Adrenal gland (tissue), 9 donors: ENCODE measurements at regions not wholly inside any gene's neighbourhood (a gene's known extent, or its start where the extent isn't known, plus 50 kb on each side); places are given as distances from the start of the nearest gene placed in this dataset.

Source experiments
- DNase-seq, 7 donors: peaks; one replicate each; pipeline ENCODE4 v3.0.0-alpha.2; 2019 to 2020
- H3K27ac ChIP-seq, 5 donors: fragments of 200-600 bp; sonication (generic) in 4 of 5; 1 replicate in 3 of 5; 2 replicates in 2 of 5; pipeline versions ENCODE4 v1.5.1 to v1.8.0; 2016 to 2020; ENCODE audit warnings: mild to moderate bottlenecking in 1 of 5
- H3K27me3 ChIP-seq: fragments of 200-600 bp; 2 replicates; pipeline ENCODE4 v1.8.0; 2021
- H3K36me3 ChIP-seq, 2 donors: fragments of 200-600 bp; replicated peaks in 1 of 2; 1 replicate in 1 of 2; 2 replicates in 1 of 2; pipeline versions ENCODE4 v1.5.1 to v1.8.0; 2018 to 2022
- H3K4me1 ChIP-seq, 2 donors: fragments of 200-600 bp; replicated peaks in 1 of 2; 1 replicate in 1 of 2; 2 replicates in 1 of 2; pipeline versions ENCODE4 v1.5.1 to v1.8.0; 2018 to 2021
- H3K4me3 ChIP-seq, 4 donors: fragments of 200-600 bp; sonication (generic) in 3 of 4; one replicate each; pipeline ENCODE4 v1.5.1; 2016 to 2018
- H3K9me3 ChIP-seq, 3 donors: fragments of 200-600 bp; sonication (generic) in 1 of 3; replicated peaks in 1 of 3; 1 replicate in 2 of 3; 2 replicates in 1 of 3; pipeline versions ENCODE4 v1.5.1 to v1.8.0; 2016 to 2021
- POLR2A ChIP-seq, 2 donors: fragments of 450-650 bp; IDR thresholded peaks; one replicate each; pipeline ENCODE4 v1.6.1; 2017; ENCODE audit warnings: antibody characterized with exemption in 2 of 2, mild to moderate bottlenecking in 2 of 2, moderate library complexity in 1 of 2
- WGBS, 4 donors: extraction: QIAGEN DNeasy Blood & Tissue Kit in 2 of 4; methylation state at CpG; one replicate each; pipeline versions ENCODE4 v1.1.5 to v1.1.7; 2013 to 2017; 5-methylcytosine and 5-hydroxymethylcytosine counted together
- intact Hi-C, 2 donors: fragments of 100-400 bp; cut with DNase I; formaldehyde crosslinking; loops; one replicate each; pipeline versions ENCODE4 v1.14.1 to v1.15.0; 2022 to 2023
- TF ChIP-seq, protein P1 (sequence below), 6 experiments: fragments of 450-650 bp in 4 of 6; fragments of 200-600 bp in 2 of 6; sonication (generic) in 1 of 6; IDR thresholded peaks; 1 replicate in 5 of 6; 2 replicates in 1 of 6; pipeline versions ENCODE4 v1.5.1 to v1.8.0; 2016 to 2021; ENCODE audit warnings: antibody characterized with exemption in 6 of 6, mild to moderate bottlenecking in 2 of 6, moderate library complexity in 1 of 6
- donor health status: healthy with polysubstance abuse.
- donor health status: Bipolar disorder and iron deficiency.
- donor health status: DM: yes; HTN: yes; CAD: no.
- donor health status: DM: no; HTN: no; CAD: no.
- donor health status: DM: no; HTN: no; CAD: no.

DNA sequence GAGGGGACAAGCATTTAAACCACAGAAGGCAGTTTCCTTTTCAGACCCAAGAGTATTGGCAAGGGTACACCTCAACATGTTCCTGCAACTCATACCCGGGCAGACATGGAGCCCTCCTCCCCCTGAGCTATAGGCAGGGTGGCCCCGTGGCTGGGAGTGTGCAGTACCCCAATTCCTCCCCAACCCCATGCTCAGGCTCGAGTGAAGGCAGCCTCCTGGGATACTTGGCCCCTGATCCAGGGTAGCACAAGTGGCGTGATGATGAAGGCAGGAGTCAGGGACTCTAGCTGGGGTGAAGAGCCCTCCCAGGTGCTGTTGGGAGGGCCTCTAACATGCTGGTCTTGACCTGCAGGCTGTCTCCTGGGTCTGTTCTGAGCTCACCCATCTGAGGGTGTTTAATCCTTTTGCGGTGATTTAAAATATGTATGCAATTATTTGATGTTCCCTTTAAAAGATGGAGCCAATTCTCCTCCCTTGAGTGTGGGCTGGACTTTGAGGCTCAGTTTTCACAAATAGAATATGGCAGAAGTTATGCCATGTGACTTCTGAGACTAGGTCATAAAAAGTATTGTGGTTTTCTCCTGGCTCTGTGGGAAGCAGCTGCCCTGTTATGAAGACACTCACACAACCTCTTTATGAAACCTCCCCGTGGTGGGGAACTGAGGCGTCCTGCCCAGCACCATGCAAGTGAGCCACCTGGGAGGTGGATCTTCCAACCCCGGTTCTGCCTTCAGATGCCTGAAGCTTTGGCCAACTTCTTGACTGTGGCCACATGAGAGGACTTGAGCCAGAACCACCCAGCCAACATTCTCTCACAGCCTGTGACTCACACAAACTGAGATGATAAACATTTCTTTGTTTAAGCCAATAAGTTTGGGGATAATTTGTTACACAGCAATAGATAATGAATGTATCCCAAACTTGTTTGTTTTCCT, 54.7 kb upstream of the NECTIN1 start:
- no peak for DNase-seq
- WGBS, 4 donors = 88 to 94% (median 90%) methylated on average over 4 to 8 of the region's 8 CpGs
- no peaks in the 10 kb centered on the region for H3K36me3 ChIP-seq
- no peaks in the 10 kb centered on the region for H3K9me3 ChIP-seq
- TF ChIP-seq, protein P1, sequence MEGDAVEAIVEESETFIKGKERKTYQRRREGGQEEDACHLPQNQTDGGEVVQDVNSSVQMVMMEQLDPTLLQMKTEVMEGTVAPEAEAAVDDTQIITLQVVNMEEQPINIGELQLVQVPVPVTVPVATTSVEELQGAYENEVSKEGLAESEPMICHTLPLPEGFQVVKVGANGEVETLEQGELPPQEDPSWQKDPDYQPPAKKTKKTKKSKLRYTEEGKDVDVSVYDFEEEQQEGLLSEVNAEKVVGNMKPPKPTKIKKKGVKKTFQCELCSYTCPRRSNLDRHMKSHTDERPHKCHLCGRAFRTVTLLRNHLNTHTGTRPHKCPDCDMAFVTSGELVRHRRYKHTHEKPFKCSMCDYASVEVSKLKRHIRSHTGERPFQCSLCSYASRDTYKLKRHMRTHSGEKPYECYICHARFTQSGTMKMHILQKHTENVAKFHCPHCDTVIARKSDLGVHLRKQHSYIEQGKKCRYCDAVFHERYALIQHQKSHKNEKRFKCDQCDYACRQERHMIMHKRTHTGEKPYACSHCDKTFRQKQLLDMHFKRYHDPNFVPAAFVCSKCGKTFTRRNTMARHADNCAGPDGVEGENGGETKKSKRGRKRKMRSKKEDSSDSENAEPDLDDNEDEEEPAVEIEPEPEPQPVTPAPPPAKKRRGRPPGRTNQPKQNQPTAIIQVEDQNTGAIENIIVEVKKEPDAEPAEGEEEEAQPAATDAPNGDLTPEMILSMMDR (IDR thresholded peaks at IDR 0.05) = no peak
- TF ChIP-seq POLR2A (IDR thresholded peaks at IDR 0.05) = no peak
- H3K27me3 ChIP-seq = no peaks in the 10 kb centered on the region
- H3K27ac ChIP-seq = no peak overlapping the region
- H3K4me3 ChIP-seq = no peak overlapping the region
- intact Hi-C loops = no loop called here
- no peaks in the 10 kb centered on the region for H3K4me1 ChIP-seq

DNA sequence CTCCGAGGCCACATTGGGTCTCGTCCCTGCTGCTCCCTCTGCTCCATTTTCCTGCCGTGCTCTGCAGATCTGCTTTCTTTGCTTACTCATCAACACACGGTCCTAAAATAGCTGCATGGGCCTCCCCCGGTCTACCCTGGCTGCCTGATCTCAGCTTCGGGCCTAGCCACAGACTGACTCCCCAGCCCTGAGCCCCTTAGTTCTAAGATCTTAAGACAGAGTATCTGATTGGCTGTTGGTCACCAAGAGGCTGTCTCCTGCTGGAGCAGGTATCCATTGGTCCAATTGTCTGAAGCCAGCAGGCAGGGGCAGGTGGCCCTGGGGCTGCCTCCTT, 53.7 kb upstream of the NECTIN1 start:
- TF ChIP-seq, protein P1 (IDR thresholded peaks at IDR 0.05) = no peak
- no peak for TF ChIP-seq POLR2A (IDR thresholded peaks at IDR 0.05)
- Histone ChIP-seq H3K27me3 (no peaks in the 10 kb centered on the region), H3K4me1 (no peaks in the 10 kb centered on the region), H3K27ac (no peak overlapping the region), H3K4me3 (no peak overlapping the region), H3K9me3 (no peaks in the 10 kb centered on the region), H3K36me3 (no peaks in the 10 kb centered on the region)
- no peak for DNase-seq
- intact Hi-C loops = no loop called here
- 42 to 59% (median 52%) methylated on average over 6 of the region's 6 CpGs for WGBS, 4 donors

DNA sequence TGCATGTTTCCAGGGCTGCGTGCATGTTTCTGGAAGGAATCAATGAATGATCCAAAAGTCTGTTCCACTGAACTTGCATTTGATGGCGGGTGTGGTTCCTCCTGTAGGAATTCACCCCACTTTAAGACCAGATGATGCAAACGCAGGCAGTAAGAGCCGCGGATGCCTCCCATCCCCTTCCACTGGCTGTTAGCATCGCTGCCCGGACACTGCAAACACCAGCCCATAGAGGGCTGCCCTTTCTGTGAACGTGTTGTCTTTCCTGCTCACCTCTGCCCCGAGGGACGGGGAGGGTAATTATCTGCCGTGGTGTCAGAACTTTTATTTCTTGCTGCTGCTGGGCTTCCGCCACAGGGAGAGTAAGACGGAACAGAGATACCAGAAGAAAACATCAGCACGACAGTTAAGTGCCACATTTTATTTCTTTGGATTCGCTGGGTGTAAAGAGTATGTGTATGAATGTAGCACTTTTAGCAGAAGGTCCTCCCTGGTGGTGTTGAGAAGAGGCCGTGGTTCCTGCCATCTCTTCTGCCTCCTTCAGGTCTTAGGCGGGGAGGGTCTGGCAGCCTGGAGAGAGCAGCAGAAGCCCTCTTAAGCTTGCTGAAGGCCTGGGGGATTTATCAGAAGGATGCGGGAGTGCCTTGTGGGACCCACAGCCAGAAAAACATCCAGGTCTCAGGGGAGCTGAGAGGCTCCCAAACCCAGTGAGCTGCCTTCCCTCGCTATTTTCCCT, 53.2 kb upstream of the NECTIN1 start:
- Histone ChIP-seq H3K27ac (no peak overlapping the region), H3K4me3 (no peak overlapping the region), H3K4me1 (no peaks in the 10 kb centered on the region), H3K9me3 (no peaks in the 10 kb centered on the region), H3K27me3 (no peaks in the 10 kb centered on the region), H3K36me3 (no peaks in the 10 kb centered on the region)
- intact Hi-C loops = no loop called here
- WGBS, 4 donors = 64 to 77% (median 72%) methylated on average over 18 to 19 of the region's 19 CpGs
- TF ChIP-seq POLR2A (IDR thresholded peaks at IDR 0.05) = no peak
- TF ChIP-seq, protein P1 (IDR thresholded peaks at IDR 0.05) = no peak
- DNase-seq = no peak

DNA sequence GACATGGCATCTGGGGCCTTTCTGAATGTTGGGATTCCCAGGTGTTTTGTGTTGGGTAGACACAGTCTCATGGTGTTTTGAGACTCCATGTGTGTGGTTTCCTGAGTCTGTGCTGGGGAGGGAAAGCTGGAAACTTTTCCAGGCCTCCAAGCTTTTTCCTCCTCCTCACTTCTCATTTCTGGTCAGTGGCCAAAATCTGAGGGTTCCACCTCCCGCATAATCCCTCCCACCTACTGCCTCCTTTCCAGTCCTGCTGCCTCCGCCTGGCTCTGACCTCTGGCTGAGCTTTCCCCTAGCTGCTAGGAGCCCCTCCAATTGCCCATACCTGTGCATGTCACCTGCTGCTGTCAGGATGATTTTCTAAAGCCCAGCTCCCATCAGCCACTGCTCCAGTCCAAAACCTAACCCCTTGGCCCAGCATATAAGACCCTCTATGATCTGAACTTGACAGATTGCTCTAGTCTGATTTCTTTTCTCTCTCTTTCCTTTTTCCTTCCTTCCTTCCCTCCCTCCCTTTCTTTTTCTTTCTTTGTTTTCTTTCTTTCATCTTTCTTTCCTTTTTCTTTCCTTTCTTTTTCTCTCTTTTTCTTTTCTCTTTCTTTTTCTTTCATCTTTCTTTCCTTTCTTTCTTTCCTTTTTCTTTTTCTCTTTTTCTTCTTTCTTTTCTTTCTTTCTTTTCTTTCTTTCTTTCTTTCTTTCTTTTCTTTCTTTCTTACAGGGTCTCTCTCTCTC, 51.4 kb upstream of the NECTIN1 start:
- H3K27ac ChIP-seq = no peak overlapping the region
- no peaks in the 10 kb centered on the region for H3K36me3 ChIP-seq
- intact Hi-C loops = no loop called here
- no peaks in the 10 kb centered on the region for H3K4me1 ChIP-seq
- no peaks in the 10 kb centered on the region for H3K9me3 ChIP-seq
- 54 to 72% (median 61%) methylated on average over 2 of the region's 2 CpGs for WGBS, 4 donors
- no peak for TF ChIP-seq POLR2A (IDR thresholded peaks at IDR 0.05)
- TF ChIP-seq, protein P1 (IDR thresholded peaks at IDR 0.05) = no peak
- H3K4me3 ChIP-seq = no peak overlapping the region
- no peaks in the 10 kb centered on the region for H3K27me3 ChIP-seq
- no peak for DNase-seq
